Astrocyte of the cerebellum (primary cell): ENCODE measurements at regions not wholly inside any gene's neighbourhood (a gene's known extent, or its start where the extent isn't known, plus 50 kb on each side); places are given as distances from the start of the nearest gene placed in this dataset.
"Not testable (repeated sequence)": the region's sequence is repeated elsewhere in the genome, so short reads cannot be mapped to it uniquely, and the experiment has no call there.

Experiments
- DNase-seq: peaks from one replicate; pipeline ENCODE4 v3.0.0-alpha.2; 2011; ENCODE audit warnings: low read depth
- H3K4me3 ChIP-seq: 2 replicates; pipeline ENCODE4 v1.5.1; 2011; ENCODE audit warnings: mild to moderate bottlenecking, low read depth, low read length, moderate library complexity
- in situ Hi-C: cut with HindIII; loops from 2 replicates; pipeline ENCODE4 v1.10.0; 2017; ENCODE audit warnings: low sequenced_read_pairs
- TF ChIP-seq, protein P1 (sequence below): IDR thresholded peaks from 2 replicates; pipeline ENCODE4 v1.5.1; 2012; ENCODE audit warnings: low read length, low read depth, moderate library complexity, mild to moderate bottlenecking; ENCODE audit errors: missing control alignments

DNA sequence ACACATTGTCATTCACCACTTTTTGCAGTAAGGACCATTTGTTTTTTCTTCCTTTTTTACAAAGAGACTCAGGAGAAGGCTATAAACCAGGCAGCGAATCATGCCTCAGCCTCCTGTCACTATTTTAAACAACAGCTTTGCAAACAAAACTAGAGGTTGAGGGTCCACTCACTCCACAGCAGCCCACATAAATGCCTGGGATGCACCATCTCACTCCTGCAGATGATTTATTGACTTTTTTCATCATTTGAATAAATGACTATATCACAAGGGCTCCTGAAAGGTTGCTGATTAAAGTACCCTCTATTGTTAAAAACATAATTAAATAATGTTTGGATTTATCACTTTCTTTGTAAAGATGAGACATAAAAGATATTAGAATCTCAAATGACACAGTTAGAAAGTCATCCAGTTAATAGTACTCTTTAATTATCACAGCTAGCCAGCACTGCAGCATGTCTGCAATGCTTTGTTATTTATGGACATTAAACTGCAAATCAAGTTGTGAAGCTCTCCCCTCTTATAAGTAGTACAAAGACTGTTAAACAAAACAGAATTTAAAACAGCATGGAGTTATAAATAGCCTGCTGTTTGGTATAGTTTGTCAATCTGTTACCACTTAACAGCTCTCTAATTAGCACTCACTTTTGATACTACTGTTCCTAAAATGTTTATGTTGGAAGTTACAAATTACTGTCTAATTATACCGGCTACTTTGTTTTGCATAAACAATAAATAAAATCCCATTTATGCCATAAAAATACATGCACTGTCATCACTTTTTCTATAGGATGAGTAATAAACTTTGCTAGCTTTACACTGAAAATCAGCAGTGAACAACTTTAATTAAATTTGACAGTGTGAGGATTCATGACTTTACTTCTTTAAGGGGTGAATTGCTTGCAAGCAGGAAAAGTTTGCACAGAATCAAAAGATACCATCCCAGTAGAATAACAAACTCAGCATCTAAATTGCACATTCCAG is 853.2 kb downstream of the UQCRFS1 start:
- no peak overlapping the region for H3K4me3 ChIP-seq
- TF ChIP-seq, protein P1, sequence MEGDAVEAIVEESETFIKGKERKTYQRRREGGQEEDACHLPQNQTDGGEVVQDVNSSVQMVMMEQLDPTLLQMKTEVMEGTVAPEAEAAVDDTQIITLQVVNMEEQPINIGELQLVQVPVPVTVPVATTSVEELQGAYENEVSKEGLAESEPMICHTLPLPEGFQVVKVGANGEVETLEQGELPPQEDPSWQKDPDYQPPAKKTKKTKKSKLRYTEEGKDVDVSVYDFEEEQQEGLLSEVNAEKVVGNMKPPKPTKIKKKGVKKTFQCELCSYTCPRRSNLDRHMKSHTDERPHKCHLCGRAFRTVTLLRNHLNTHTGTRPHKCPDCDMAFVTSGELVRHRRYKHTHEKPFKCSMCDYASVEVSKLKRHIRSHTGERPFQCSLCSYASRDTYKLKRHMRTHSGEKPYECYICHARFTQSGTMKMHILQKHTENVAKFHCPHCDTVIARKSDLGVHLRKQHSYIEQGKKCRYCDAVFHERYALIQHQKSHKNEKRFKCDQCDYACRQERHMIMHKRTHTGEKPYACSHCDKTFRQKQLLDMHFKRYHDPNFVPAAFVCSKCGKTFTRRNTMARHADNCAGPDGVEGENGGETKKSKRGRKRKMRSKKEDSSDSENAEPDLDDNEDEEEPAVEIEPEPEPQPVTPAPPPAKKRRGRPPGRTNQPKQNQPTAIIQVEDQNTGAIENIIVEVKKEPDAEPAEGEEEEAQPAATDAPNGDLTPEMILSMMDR = no peak
- in situ Hi-C loops = no loop called here
- no peak for DNase-seq

DNA sequence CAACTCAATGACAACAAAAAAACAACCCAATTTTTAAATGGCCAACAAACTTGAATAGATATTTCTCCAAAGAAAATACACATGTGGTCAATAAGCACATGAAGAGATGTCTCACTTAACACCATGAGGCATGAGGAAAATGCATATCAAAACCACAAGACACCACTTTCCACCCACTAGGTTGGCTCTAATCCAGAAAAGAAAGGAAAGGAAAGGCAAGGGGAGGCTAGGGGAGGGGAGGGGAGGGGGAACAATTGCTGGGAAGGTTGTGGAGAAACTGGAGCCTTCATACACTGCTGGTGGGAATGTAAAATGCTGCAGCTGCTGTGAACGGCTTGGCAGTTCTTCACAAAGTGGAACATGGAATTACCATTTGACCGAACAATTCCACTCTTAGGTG is 854.3 kb downstream of the UQCRFS1 start:
- peak; percentile 29 for DNase-seq
- in situ Hi-C loops = no loop called here
- TF ChIP-seq, protein P1 = no peak
- no peak overlapping the region for H3K4me3 ChIP-seq

DNA sequence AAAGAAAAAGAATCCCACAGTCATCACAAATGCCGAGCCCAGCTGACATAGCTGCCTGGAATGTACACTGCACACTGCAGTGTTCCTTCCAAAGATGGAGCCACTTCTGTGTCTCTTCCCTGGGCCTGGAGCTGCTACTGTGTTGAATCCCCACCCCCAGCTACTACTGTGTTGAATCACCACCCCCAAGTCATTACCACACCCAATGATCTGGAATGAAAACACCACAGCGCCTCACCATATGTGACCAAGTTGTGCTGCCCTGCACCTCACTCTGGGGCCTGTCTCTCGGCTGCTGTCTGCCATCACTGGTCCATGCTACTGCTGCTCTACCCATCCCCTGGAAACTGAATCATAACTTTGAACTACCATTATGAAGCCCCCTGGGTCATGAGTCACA is 861.2 kb downstream of the UQCRFS1 start:
- DNase-seq = no peak
- in situ Hi-C loops = no loop called here
- H3K4me3 ChIP-seq = no peak overlapping the region
- TF ChIP-seq, protein P1 = no peak

DNA sequence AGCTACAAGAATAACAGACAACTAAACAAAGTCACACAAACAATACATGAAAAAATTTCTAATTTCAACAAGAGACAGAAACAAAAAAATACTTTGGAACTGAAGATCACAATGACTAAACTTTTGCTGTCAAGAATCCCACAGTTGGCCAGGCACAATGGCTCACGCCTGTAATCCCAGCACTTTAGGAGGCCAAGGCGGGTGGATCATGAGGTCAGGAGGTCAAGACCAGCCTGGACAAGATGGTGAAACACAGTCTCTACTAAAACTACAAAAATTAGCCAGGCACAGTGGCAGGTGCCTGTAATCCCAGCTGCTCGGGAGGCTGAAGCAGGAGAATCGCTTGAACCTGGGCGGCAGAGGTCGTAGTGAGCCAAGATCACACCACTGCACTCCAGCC is 861.6 kb downstream of the UQCRFS1 start:
- H3K4me3 ChIP-seq, in situ Hi-C loops, DNase-seq: not testable (repeated sequence)

DNA sequence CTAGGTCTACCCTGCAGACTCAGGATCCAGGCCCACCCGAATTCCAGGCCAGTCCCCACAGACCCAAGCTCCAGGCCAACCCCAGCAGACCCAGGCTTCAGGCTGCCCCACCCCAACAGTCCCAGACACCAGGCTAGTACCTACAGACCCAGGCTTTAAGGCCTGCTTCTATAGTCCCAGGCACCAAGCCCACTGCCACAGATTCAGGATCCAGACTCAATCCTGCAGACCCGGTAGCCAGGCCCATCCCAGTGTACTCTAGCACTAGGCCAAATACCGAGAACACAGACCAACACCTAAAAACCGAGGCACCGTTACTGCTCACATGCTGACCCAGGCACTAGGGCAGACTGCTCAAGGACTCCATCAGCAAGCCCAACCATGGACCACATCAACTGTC is 862.3 kb downstream of the UQCRFS1 start:
- no peak overlapping the region for H3K4me3 ChIP-seq
- DNase-seq = no peak
- TF ChIP-seq, protein P1 = no peak
- in situ Hi-C loops = no loop called here

DNA sequence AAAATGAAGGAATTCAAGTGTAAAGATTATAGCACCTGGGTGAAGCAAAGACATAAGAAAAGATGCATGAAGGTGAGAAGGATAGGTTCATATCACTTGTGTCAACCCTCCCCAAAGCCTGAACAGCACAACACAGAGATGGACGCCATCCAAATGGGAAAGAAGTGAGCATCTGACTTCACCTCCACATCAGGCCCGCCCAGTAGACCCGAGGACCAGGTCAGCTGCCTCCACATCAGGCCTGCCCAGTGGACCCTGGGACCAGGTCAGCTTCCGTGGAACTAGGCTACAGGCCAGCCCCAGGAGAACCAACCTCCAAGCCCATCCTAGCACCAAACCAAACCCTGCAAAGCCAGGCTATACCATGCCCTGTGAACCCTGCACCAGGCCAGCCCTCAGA is 862.9 kb downstream of the UQCRFS1 start:
- TF ChIP-seq, protein P1 = no peak
- no peak for DNase-seq
- in situ Hi-C loops = no loop called here
- no peak overlapping the region for H3K4me3 ChIP-seq

DNA sequence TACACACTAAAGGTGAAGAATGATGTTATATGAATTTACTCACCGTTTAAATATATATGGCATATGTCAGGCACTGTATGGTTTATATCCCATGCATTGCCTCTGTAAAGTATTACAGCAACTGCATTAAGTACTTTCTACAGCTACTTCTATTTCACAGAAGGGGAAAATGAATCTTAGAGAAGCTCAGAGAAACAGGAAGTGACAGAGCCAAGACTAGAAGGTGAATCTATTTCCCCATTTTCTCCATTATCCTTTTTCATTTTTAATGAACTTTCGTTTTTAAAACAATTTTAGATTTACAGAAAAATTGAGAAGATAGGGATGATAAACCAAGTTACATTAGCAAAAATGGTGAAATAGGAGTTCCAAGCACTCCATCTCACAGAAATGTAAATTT is 863.3 kb downstream of the UQCRFS1 start:
- no peak for DNase-seq
- TF ChIP-seq, protein P1 = no peak
- no peak overlapping the region for H3K4me3 ChIP-seq
- in situ Hi-C loops = no loop called here
